Glutamatergic neuron (in vitro differentiated cells): ENCODE measurements at regions not wholly inside any gene's neighbourhood (a gene's known extent, or its start where the extent isn't known, plus 50 kb on each side); places are given as distances from the start of the nearest gene placed in this dataset.

ENCODE experiments used
- DNase-seq: peaks from one replicate; pipeline ENCODE4 v3.0.0; 2022
- H3K27ac Mint-ChIP-seq: one replicate; pipeline ENCODE4 v1.8.0; 2020; ENCODE audit warnings: mild to moderate bottlenecking, mixed read lengths, inconsistent platforms; ENCODE audit not compliant: unreplicated experiment
- H3K27me3 Mint-ChIP-seq: one replicate; pipeline ENCODE4 v1.8.0; 2020; ENCODE audit warnings: mild to moderate bottlenecking, moderate library complexity, mixed read lengths, inconsistent platforms; ENCODE audit not compliant: unreplicated experiment
- H3K36me3 Mint-ChIP-seq: one replicate; pipeline ENCODE4 v1.8.0; 2020; ENCODE audit warnings: mild to moderate bottlenecking, mixed read lengths, inconsistent platforms; ENCODE audit not compliant: unreplicated experiment
- H3K4me1 Mint-ChIP-seq: one replicate; pipeline ENCODE4 v1.8.0; 2020; ENCODE audit warnings: mild to moderate bottlenecking, low read depth, mixed read lengths, inconsistent platforms; ENCODE audit not compliant: unreplicated experiment
- H3K4me3 Mint-ChIP-seq: one replicate; pipeline ENCODE4 v1.8.0; 2020; ENCODE audit warnings: mild to moderate bottlenecking, mixed read lengths, inconsistent platforms; ENCODE audit not compliant: unreplicated experiment
- H3K9me3 Mint-ChIP-seq: one replicate; pipeline ENCODE4 v1.8.0; 2020; ENCODE audit warnings: mild to moderate bottlenecking, moderate library complexity, mixed read lengths, inconsistent platforms; ENCODE audit not compliant: unreplicated experiment
- TF ChIP-seq, protein P1 (sequence below): fragments of 200-600 bp; sonication (generic); IDR thresholded peaks from one replicate; pipeline ENCODE4 v1.5.0; 2021; ENCODE audit not compliant: partially characterized antibody, unreplicated experiment

- TF ChIP-seq, protein P1, sequence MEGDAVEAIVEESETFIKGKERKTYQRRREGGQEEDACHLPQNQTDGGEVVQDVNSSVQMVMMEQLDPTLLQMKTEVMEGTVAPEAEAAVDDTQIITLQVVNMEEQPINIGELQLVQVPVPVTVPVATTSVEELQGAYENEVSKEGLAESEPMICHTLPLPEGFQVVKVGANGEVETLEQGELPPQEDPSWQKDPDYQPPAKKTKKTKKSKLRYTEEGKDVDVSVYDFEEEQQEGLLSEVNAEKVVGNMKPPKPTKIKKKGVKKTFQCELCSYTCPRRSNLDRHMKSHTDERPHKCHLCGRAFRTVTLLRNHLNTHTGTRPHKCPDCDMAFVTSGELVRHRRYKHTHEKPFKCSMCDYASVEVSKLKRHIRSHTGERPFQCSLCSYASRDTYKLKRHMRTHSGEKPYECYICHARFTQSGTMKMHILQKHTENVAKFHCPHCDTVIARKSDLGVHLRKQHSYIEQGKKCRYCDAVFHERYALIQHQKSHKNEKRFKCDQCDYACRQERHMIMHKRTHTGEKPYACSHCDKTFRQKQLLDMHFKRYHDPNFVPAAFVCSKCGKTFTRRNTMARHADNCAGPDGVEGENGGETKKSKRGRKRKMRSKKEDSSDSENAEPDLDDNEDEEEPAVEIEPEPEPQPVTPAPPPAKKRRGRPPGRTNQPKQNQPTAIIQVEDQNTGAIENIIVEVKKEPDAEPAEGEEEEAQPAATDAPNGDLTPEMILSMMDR, result no peak
- Mint-ChIP-seq H3K4me1 (no peaks in the 10 kb centered on the region), H3K9me3 (no peaks in the 10 kb centered on the region), H3K4me3 (no peak overlapping the region), H3K36me3 (no peaks in the 10 kb centered on the region), H3K27ac (no peak overlapping the region), H3K27me3 (peaks cover 2% of the 10 kb centered on the region)
- DNase-seq, result no peak
Measured at GRCh38 chr3:157592769-157593168, 89.6 kb upstream of the VEPH1 start.

DNA sequence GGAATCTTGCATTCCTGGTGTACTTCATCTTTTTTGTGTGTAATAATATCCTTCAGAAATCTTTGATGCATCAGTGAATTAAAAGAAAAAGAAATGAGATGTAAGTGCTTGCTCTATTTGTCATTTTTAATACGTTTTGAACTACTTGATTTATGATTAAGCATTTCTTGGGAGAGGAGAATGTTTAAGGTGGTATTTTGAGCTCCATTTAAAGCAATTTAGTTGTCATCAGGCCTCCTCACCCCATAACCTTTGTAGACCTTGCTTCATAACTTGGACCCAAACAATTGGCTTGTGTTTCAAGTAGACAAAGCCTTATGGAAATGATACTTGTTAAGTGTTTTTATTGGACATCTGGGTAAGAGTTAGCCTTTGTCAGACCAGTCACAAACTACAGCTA, 87.1 kb upstream of the VEPH1 start:
- TF ChIP-seq, protein P1, result no peak
- Mint-ChIP-seq H3K4me3 (no peak overlapping the region), H3K27ac (no peak overlapping the region), H3K36me3 (no peaks in the 10 kb centered on the region), H3K9me3 (peaks cover 2% of the 10 kb centered on the region), H3K4me1 (no peaks in the 10 kb centered on the region), H3K27me3 (peaks cover 3% of the 10 kb centered on the region)
- DNase-seq, result no peak

GRCh38 chr3:157589211-157589610, 86.0 kb upstream of the VEPH1 start:
- H3K27ac Mint-ChIP-seq, result no peak overlapping the region
- H3K4me1 Mint-ChIP-seq, result no peaks in the 10 kb centered on the region
- peaks cover 2% of the 10 kb centered on the region for H3K27me3 Mint-ChIP-seq
- DNase-seq, result no peak
- no peaks in the 10 kb centered on the region for H3K36me3 Mint-ChIP-seq
- TF ChIP-seq, protein P1, result no peak
- peaks cover 2% of the 10 kb centered on the region for H3K9me3 Mint-ChIP-seq
- no peak overlapping the region for H3K4me3 Mint-ChIP-seq

DNA sequence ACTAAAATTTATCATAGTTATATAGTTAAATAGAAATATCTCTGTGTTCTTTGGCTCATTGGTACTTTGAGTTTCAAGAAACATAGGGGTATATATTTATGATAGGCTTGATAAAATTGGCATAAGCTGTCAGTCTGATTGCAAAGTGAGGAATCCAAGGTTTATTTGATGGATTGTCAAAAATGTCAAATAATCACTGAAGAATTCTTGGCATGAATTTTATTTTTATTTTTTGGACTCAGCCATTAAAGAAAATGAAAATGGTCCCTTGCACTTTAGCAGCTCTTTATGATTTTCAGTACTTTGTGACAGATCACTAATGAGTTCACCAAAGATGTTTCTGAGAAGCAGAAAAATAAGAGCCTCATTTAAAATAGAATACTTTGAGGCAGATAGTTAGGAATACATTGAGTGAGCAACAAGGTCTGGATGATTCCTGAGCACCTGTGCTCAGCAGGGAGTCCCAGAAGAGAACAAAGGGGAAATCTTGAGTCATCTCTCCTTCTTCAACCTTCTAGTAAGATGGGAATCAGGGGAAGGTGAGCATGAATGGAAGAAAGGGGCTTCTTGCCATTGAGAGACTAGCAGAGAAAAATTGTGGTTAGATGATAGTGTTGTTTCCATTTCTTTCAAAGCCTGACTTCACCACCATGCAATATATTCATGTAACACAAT, 85.3 kb upstream of the VEPH1 start:
- TF ChIP-seq, protein P1, result no peak
- Mint-ChIP-seq H3K27me3 (peaks cover 2% of the 10 kb centered on the region), H3K9me3 (peaks cover 2% of the 10 kb centered on the region), H3K36me3 (no peaks in the 10 kb centered on the region), H3K27ac (no peak overlapping the region), H3K4me3 (no peak overlapping the region), H3K4me1 (no peaks in the 10 kb centered on the region)
- no peak for DNase-seq

- no peaks in the 10 kb centered on the region for H3K4me1 Mint-ChIP-seq
Measured at GRCh38 chr3:157586293-157586692, 83.1 kb upstream of the VEPH1 start.

More at GRCh38 chr3:157586293-157586692, 83.1 kb upstream of the VEPH1 start:
- TF ChIP-seq, protein P1, result no peak
- no peaks in the 10 kb centered on the region for H3K36me3 Mint-ChIP-seq
- DNase-seq, result no peak
- H3K4me3 Mint-ChIP-seq, result no peak overlapping the region
- H3K27me3 Mint-ChIP-seq, result peaks cover 2% of the 10 kb centered on the region
- peaks cover 2% of the 10 kb centered on the region for H3K9me3 Mint-ChIP-seq
- H3K27ac Mint-ChIP-seq, result no peak overlapping the region
